GM20000 (cell line): ENCODE measurements at regions not wholly inside any gene's neighbourhood (a gene's known extent, or its start where the extent isn't known, plus 50 kb on each side); places are given as distances from the start of the nearest gene placed in this dataset.

ENCODE experiments used
- DNase-seq: peaks from one replicate; pipeline ENCODE4 v3.0.0; 2012; ENCODE audit warnings: low spot score
- TF ChIP-seq, protein P1 (sequence below): IDR thresholded peaks from 2 replicates; pipeline ENCODE4 v1.5.1; 2012; ENCODE audit warnings: mild to moderate bottlenecking, control low read depth; ENCODE audit errors: extremely low read depth, missing control alignments

DNA sequence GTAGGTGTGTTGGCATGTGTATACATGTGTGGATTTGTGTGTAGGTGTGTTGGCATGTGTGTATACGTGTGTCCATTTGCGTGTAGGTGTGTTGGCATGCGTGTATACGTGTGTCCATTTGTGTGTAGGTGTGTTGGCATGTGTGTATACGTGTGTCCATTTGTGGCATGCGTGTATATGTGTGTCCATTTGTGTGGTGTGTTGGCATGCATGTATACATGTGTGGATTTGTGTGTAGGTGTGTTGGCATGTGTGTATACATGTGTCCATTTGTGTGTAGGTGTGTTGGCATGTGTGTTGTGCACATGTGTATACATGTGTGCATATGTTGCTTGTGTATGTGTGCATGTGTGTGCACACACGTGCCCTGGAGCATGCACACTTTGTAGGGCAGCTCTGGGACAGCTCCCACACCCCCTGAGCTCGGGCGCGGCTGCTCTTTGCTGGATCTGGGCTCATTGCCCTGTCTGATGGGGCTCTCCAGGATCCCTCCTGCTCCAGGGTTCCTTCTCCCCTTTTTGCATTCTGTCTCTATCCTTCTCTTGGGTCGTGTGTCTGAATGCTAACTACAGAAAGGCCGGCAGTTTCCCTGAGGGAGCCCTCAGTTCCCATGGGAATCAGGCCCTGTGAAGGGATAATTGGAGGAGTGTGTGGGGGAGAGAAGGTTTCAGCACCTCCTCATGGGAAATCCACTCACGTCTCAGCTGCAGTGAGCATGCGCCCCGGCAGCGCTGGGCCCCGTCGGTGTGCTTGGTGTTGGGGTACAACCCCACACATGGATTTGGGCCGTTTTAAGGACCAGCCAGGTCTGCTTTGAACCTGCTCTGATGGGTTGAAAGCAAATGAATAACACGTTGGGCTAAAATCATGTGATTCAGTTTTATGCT is 102.0 kb downstream of the ERMARD start:
- DNase-seq = no peak
- TF ChIP-seq, protein P1, sequence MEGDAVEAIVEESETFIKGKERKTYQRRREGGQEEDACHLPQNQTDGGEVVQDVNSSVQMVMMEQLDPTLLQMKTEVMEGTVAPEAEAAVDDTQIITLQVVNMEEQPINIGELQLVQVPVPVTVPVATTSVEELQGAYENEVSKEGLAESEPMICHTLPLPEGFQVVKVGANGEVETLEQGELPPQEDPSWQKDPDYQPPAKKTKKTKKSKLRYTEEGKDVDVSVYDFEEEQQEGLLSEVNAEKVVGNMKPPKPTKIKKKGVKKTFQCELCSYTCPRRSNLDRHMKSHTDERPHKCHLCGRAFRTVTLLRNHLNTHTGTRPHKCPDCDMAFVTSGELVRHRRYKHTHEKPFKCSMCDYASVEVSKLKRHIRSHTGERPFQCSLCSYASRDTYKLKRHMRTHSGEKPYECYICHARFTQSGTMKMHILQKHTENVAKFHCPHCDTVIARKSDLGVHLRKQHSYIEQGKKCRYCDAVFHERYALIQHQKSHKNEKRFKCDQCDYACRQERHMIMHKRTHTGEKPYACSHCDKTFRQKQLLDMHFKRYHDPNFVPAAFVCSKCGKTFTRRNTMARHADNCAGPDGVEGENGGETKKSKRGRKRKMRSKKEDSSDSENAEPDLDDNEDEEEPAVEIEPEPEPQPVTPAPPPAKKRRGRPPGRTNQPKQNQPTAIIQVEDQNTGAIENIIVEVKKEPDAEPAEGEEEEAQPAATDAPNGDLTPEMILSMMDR = no peak

DNA sequence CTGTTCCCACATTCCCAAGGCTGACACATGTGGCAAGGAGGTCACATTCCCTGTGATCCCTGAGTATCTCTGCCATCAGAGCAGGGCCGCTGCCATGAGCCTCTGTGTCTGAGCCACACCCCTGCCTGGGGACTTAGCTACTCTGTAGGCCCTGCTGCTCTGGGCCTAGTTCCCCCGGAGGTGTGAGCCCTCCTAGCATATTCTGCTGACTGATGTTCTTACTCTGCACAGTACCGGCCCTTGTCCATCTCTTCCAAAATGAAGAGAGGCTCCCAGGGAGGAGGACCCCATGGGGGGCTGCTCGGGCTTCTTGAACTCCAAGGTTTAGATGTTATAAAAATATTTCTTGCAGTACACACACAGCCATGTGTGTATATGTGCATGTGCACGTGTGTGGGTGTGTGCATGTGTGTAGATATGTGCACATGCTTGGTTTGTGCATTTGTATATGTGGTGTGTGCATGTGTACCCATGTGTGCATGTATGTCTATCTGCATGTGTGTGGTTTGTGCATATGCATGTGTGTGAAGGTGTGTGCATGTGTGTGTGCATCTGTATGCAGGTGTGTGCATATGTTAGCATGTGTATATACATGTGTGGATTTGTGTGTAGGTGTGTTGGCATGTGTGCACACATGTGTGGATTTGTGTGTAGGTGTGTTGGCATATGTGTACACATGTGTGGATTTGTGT is 101.2 kb downstream of the ERMARD start:
- TF ChIP-seq, protein P1 = no peak
- no peak for DNase-seq

DNA sequence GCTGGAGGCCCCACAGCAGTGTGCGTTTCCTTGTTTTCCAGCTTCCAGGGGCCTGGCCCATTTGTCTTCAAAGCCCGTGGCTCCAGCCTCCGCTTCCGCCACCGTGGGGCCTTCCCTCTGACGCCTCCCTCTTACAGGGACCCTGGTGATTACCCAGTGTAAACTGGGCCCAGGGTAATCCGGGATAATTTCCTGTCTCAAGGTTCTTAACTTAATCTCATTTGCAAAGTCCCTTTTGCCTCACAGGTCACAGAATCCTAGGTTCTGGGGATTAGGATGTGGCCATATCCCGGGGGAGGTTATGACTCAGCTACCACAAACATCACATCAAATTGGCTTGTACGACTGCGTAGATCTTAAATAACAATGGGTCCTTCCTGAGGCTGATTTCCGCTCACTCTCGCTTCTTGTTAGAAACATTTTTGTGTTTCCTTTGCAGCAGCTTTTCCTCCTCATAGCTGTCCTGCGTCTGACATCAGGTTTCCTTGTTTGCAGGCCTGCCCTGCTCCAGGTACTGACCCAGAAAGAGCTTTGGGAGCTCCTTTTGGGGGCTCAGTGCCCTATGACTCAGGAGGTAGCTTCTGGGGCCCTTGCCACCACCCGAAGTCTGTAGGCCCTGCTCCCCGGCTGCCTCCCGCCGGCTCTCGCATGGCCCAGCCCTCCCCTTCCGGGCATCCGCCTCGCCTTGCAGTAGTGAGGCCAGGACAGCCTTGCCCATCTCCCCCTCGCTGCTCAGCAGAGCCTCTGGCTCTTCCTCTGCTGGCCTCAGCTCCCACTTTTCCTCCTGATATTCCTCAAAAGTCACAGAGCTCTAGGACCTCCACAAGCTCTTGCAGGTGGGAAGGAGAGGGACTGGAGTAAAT is 100.5 kb downstream of the ERMARD start:
- DNase-seq = no peak
- TF ChIP-seq, protein P1 = no peak

DNA sequence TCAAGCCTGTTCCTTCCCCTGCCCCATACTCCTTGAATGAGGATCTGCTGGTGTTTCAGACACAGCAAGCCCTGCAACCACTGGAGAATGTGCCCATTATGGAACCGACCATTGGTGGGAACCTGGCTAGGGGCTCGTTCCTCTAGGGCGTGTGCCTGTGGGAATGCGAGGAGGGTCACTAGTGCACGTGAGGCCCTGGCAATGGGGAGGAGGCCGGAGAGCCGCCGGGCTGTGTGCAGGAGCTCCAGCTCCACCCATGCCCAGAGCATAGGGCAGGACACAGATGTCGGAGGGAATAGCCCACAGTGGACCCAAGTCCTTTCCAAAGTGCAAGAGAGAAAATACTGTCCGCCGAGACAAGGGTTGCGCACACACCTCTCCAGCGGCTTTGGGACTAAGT is 99.3 kb downstream of the ERMARD start:
- no peak for DNase-seq
- TF ChIP-seq, protein P1 = no peak

DNA sequence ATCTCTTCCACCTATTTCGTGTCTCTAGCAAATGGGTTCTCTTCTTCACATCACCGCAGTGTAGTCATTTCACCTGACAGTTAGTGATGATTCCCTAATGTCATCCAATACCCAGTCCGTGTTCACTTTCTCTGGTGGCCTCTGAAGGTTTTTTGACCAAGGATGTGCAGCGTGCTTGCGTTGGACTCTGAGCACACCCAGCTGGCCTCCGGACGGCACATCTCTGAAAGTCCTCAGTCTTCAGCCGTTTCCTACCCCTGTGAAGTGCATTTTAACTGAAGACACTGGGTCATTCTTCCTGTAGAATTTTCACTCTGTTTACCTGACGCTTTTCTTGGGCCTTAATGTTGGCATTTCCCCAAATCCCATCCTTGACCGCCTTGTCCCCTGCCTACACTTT is 98.7 kb downstream of the ERMARD start:
- no peak for DNase-seq
- TF ChIP-seq, protein P1 = no peak

DNA sequence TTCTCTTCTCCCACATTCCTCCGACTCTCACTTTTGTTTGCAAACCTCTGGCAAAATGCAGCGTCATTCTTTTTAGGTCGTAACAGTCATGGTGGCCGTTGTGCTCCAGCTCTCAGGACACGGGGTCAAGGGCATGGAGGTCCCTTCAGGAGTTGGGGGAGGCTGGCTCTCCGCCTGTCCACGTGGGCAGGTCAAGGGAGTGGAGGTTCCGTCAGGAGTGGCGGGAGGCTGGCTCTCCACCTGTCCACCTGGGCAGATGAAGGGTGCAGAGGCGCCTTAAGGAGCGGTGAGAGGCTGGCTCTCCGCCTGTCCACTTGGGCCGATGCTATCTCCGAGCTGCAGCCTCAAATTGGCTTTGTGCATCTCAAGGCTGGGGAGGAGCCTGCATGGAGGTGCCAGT is 98.0 kb downstream of the ERMARD start:
- no peak for DNase-seq
- TF ChIP-seq, protein P1 = no peak
